GM20000 (cell line): ENCODE measurements at regions not wholly inside any gene's neighbourhood (a gene's known extent, or its start where the extent isn't known, plus 50 kb on each side); places are given as distances from the start of the nearest gene placed in this dataset.

ENCODE experiments used
- DNase-seq: peaks from one replicate; pipeline ENCODE4 v3.0.0; 2012; ENCODE audit warnings: low spot score
- TF ChIP-seq, protein P1 (sequence below): IDR thresholded peaks from 2 replicates; pipeline ENCODE4 v1.5.1; 2012; ENCODE audit warnings: mild to moderate bottlenecking, control low read depth; ENCODE audit errors: extremely low read depth, missing control alignments

GRCh38 chr5:124220418-124220817 is 526.0 kb downstream of the ZNF608 start:
- DNase-seq, result no peak
- TF ChIP-seq, protein P1, sequence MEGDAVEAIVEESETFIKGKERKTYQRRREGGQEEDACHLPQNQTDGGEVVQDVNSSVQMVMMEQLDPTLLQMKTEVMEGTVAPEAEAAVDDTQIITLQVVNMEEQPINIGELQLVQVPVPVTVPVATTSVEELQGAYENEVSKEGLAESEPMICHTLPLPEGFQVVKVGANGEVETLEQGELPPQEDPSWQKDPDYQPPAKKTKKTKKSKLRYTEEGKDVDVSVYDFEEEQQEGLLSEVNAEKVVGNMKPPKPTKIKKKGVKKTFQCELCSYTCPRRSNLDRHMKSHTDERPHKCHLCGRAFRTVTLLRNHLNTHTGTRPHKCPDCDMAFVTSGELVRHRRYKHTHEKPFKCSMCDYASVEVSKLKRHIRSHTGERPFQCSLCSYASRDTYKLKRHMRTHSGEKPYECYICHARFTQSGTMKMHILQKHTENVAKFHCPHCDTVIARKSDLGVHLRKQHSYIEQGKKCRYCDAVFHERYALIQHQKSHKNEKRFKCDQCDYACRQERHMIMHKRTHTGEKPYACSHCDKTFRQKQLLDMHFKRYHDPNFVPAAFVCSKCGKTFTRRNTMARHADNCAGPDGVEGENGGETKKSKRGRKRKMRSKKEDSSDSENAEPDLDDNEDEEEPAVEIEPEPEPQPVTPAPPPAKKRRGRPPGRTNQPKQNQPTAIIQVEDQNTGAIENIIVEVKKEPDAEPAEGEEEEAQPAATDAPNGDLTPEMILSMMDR, result no peak

DNA sequence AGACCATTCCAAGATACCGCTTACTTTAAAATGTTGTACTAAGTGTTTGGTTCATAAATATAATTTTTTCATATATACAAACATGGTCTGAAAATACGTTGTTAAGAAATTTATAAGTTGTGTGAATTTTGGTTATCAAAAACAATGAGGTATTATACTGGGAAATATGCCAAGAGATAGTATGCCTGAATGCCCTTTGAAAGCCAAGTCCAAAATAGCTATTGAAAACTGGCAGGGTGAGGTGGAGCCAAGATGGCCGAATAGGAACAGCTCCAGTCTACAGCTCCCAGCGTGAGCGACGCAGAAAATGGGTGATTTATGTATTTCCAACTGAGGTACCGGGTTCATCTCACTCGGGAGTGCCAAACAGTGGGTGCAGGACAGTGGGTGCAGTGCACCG is 533.5 kb downstream of the ZNF608 start:
- no peak for DNase-seq
- TF ChIP-seq, protein P1, result no peak

DNA sequence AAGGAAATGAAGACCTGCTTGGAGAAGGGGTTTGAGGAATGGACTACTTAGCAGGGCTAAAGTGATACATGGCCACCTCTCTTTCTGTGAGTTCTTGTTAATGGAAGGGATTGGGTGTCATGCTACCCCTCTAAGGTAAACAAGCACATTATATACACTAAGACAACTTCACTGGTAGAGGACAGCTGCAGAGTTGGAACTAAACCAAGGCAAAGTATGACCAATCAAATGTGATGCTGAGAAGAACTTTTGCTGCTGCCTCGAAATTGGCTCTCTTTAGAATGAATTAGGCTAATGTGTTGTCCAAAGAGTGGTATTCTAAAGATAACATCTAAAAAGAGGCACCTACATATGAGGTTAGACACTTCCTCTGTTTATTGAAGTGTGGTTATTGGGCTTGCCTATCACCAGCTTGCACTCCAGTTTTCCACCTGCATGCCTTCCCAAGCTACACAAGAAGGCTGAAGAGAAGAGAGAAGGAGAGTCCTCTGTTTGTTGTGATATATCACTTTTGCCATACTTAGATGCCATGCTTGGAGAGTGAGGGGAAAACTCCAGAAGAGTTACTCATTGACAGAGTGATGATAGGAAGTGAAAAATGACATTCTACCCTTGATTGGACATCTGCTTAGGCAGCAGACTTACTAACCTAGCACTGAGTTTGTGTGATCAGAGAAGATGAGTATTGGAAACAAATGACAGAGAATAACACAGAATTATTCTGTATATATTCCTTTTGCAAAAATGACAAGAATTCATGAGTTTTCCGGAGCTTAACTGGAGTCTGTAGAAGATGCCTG is 536.1 kb downstream of the ZNF608 start:
- TF ChIP-seq, protein P1, result no peak
- no peak for DNase-seq

- DNase-seq, result no peak
- TF ChIP-seq, protein P1, result no peak
These were observed 539.3 kb downstream of the ZNF608 start for GRCh38 chr5:124207118-124207517.

GRCh38 chr5:124206540-124206939 is 539.9 kb downstream of the ZNF608 start:
- DNase-seq, result no peak
- TF ChIP-seq, protein P1, result no peak

- TF ChIP-seq, protein P1, result no peak
- DNase-seq, result no peak
These were observed 543.1 kb downstream of the ZNF608 start for GRCh38 chr5:124203303-124203702.

DNA sequence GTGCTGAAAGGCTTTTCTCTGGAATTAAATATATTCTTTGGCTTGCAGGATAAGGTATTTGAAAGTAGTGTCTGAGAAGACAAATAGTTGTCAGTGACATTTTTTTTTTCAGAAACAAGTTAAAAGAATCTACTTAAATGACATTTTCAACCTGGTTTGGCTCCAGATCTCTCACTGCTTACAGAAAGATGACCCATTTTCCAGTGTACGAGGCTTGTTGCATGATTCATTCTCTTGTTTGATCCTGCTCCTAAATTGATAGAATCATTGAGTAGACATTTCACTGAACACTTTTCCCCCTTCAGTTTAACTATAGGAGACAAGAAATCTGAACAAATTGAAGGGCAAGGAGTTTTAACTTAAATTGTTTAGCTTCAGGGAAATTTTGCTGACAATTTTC is 546.1 kb downstream of the ZNF608 start:
- TF ChIP-seq, protein P1, result no peak
- DNase-seq, result no peak
